A673 (cell line): ENCODE measurements at regions not wholly inside any gene's neighbourhood (a gene's known extent, or its start where the extent isn't known, plus 50 kb on each side); places are given as distances from the start of the nearest gene placed in this dataset.

Experiments used
- BruUV-seq: library from RNA; stranded (reverse); fragments of 400-500 nt; replicated peaks from 2 replicates; lab custom pipeline; 2021; lab: Mats Ljungman, UMichigan
- CTCF ChIA-PET: fragments of 300-600 bp; sonication (Branson Sonifier 250); formaldehyde crosslinking; loops from one replicate; lab custom pipeline; 2022; ENCODE audit warnings: antibody characterized with exemption; lab: Charles Lee
- POLR2A ChIA-PET: fragments of 300-600 bp; sonication (Branson Sonifier 250); formaldehyde crosslinking; loops from one replicate; lab custom pipeline; 2022; ENCODE audit warnings: antibody characterized with exemption; ENCODE audit not compliant: low non-redundant PET; lab: Charles Lee
- DNase-seq: peaks from one replicate; pipeline ENCODE4 v3.0.0-alpha.2; 2015; ENCODE audit warnings: low spot score
- H3K27ac ChIP-seq: fragments of 200-600 bp; sonication (generic); 2 replicates; pipeline ENCODE4 v1.5.1; 2016; ENCODE audit warnings: mixed run types, low read depth, mild to moderate bottlenecking, mixed read lengths, antibody characterized with exemption, low read length; ENCODE audit not compliant: poor library complexity, severe bottlenecking
- H3K27me3 ChIP-seq: fragments of 200-600 bp; sonication (generic); replicated peaks from 2 replicates; pipeline ENCODE4 v1.6.1; 2017; ENCODE audit warnings: mixed run types, low read depth, mild to moderate bottlenecking, mixed read lengths, antibody characterized with exemption, low read length; ENCODE audit not compliant: insufficient read depth, poor library complexity
- H3K36me3 ChIP-seq: fragments of 200-600 bp; sonication (generic); 2 replicates; pipeline ENCODE4 v1.6.1; 2016; ENCODE audit warnings: mixed run types, mild to moderate bottlenecking, mixed read lengths, antibody characterized with exemption, low read length; ENCODE audit not compliant: insufficient read depth, poor library complexity, severe bottlenecking
- H3K4me1 ChIP-seq: fragments of 200-600 bp; sonication (generic); 2 replicates; pipeline ENCODE4 v1.6.1; 2017; ENCODE audit warnings: mixed run types, mild to moderate bottlenecking, mixed read lengths, antibody characterized with exemption, low read length; ENCODE audit not compliant: insufficient read depth, poor library complexity, severe bottlenecking
- H3K4me3 ChIP-seq: fragments of 200-600 bp; sonication (generic); 2 replicates; pipeline ENCODE4 v1.5.1; 2016; ENCODE audit warnings: low read depth, mixed run types, mild to moderate bottlenecking, mixed read lengths, low read length; ENCODE audit not compliant: poor library complexity, severe bottlenecking
- H3K9me3 ChIP-seq: fragments of 200-600 bp; sonication (generic); 2 replicates; pipeline ENCODE4 v1.6.1; 2016; ENCODE audit warnings: mixed run types, low read depth, mild to moderate bottlenecking, mixed read lengths, antibody characterized with exemption, low read length; ENCODE audit not compliant: poor library complexity, severe bottlenecking
- EZH2 ChIP-seq: fragments of 200-600 bp; sonication (generic); IDR thresholded peaks from 2 replicates; pipeline ENCODE4 v1.6.1; 2017; ENCODE audit warnings: borderline replicate concordance, low read depth, mild to moderate bottlenecking, mixed read lengths, antibody characterized with exemption, low read length; ENCODE audit not compliant: poor library complexity, severe bottlenecking
- intact Hi-C: fragments of 100-400 bp; cut with micrococcal nuclease; formaldehyde crosslinking; loops from one replicate; pipeline ENCODE4 v1.10.0; 2022; ENCODE audit not compliant: unreplicated experiment
- TF ChIP-seq, protein P1 (sequence below): fragments of 300-800, 200-600 bp; sonication (generic); conservative IDR thresholded peaks from 2 replicates; pipeline ENCODE4 v1.5.1; 2017; ENCODE audit warnings: low read depth, mild to moderate bottlenecking, antibody characterized with exemption, low read length, moderate library complexity, mixed read lengths

DNA sequence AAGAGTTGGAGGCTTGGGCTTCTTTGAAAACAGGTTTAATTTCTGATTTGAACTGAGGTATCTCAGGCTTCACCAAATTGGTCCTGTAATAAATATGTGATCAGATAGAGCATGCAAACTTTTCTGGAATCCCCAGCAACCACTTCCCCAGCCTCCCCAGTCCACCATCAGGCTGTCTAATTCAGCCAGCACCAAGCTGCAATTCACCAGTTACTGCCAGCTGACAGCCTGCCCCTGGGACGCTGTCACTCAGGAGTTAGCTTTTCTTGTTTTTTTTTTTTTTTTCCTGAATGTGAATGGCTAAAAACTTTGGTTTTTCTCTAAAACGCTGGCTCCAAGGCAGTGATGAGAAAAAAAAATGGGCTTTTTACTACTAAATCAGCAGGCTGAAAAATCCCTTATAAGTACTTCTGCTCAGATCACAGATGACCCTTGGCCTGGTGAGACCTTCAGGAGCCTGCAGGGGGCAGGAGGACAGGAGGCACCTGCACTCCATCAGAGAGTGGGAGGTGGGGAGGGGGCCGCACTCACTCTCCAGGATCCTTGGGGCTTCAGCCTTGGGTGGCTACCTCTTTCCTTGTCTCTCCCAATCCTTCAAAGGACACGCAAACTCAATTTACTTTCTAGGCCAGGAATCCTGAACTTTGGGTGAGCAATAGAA lies 349.4 kb downstream of the GATA3 start:
- H3K9me3 ChIP-seq: no peaks in the 10 kb centered on the region
- TF ChIP-seq, protein P1, sequence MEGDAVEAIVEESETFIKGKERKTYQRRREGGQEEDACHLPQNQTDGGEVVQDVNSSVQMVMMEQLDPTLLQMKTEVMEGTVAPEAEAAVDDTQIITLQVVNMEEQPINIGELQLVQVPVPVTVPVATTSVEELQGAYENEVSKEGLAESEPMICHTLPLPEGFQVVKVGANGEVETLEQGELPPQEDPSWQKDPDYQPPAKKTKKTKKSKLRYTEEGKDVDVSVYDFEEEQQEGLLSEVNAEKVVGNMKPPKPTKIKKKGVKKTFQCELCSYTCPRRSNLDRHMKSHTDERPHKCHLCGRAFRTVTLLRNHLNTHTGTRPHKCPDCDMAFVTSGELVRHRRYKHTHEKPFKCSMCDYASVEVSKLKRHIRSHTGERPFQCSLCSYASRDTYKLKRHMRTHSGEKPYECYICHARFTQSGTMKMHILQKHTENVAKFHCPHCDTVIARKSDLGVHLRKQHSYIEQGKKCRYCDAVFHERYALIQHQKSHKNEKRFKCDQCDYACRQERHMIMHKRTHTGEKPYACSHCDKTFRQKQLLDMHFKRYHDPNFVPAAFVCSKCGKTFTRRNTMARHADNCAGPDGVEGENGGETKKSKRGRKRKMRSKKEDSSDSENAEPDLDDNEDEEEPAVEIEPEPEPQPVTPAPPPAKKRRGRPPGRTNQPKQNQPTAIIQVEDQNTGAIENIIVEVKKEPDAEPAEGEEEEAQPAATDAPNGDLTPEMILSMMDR: no peak
- no peak for TF ChIP-seq EZH2
- CTCF ChIA-PET: no interaction called here
- no TSS peak for BruUV-seq
- intact Hi-C loops: no loop called here
- DNase-seq: no peak
- H3K27ac ChIP-seq: no peak overlapping the region
- H3K36me3 ChIP-seq: no peaks in the 10 kb centered on the region
- POLR2A ChIA-PET: interaction anchor here (0.8 kb wide), 1 partner anchor 1618 kb away, joined by 4 read pairs; no protein-coding TSS in a partner anchor
- H3K27me3 ChIP-seq: peaks cover 5% of the 10 kb centered on the region
- no peaks in the 10 kb centered on the region for H3K4me1 ChIP-seq
- no peak overlapping the region for H3K4me3 ChIP-seq

DNA sequence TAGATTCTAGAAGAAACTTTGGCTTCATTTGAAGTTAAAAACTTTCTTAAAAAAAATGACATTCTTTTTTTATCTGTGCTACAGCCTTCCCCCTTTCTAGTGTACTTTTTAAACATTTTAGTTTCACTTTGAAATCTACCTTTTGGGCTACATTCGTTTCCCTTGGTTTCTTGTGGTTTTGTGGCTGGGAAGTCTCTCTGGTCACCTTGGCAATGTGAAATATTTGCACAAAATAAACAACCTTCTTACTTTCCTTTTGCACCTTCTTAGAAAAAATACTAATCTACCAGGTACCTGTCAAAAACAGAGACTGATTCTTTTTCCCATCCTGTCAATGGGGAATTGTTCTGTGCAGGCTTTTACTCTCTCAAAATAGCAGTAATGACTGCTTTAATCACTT lies 350.2 kb downstream of the GATA3 start:
- Histone ChIP-seq H3K4me3 (no peak overlapping the region), H3K9me3 (no peaks in the 10 kb centered on the region), H3K27ac (no peak overlapping the region), H3K27me3 (peaks cover 5% of the 10 kb centered on the region), H3K4me1 (no peaks in the 10 kb centered on the region), H3K36me3 (no peaks in the 10 kb centered on the region)
- POLR2A ChIA-PET: no interaction called here
- no peak for DNase-seq
- intact Hi-C loops: no loop called here
- TF ChIP-seq, protein P1: no peak
- no peak for TF ChIP-seq EZH2
- CTCF ChIA-PET: no interaction called here
- no TSS peak for BruUV-seq

DNA sequence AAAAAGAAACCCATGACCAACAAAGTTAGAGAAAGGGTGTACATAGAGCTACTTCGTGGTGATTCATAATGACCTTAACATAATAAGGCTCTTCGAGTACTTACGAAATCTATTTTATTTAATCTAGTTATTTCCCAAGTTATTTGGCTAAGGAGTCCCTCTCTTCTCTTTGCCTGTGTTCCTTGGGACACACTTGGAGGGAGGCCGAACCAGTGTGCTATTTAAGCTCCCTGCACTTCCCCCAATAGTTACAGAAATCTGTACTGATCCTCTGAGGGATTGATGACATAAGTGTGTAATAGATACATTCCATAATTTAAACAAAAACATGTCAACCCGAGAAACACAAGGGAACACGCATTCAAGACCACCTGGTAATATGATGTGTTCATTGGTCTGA lies 351.1 kb downstream of the GATA3 start:
- Histone ChIP-seq H3K27me3 (peaks cover 5% of the 10 kb centered on the region), H3K4me1 (no peaks in the 10 kb centered on the region), H3K27ac (no peak overlapping the region), H3K36me3 (no peaks in the 10 kb centered on the region), H3K4me3 (no peak overlapping the region), H3K9me3 (no peaks in the 10 kb centered on the region)
- TF ChIP-seq, protein P1: no peak
- POLR2A ChIA-PET: no interaction called here
- BruUV-seq: no TSS peak
- intact Hi-C loops: no loop called here
- no peak for DNase-seq
- CTCF ChIA-PET: no interaction called here
